ENCODE measurements at regions not wholly inside any gene's neighbourhood (a gene's known extent, or its start where the extent isn't known, plus 50 kb on each side); places are given as distances from the start of the nearest gene placed in this dataset.

DNA sequence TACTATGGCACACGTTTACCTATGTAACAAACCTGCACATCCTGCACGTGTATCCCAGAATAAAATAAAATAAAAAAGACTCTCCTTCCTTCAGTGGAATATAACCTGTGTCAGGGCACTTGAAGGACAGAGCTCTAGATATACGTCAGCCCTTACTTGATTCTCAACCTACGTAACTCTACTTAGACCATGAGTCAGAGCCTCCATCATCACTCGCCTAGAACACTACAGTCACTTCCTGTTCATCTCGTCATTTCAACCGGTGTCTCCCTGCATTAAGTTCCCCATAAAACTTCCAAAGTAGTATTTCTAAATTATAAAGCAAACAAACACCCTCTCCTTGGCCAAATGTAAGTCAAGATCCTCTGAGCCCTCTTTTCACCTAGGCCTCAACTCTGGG, 243.5 kb upstream of the CCNG1 start:
- TF ChIP-seq, protein P1, sequence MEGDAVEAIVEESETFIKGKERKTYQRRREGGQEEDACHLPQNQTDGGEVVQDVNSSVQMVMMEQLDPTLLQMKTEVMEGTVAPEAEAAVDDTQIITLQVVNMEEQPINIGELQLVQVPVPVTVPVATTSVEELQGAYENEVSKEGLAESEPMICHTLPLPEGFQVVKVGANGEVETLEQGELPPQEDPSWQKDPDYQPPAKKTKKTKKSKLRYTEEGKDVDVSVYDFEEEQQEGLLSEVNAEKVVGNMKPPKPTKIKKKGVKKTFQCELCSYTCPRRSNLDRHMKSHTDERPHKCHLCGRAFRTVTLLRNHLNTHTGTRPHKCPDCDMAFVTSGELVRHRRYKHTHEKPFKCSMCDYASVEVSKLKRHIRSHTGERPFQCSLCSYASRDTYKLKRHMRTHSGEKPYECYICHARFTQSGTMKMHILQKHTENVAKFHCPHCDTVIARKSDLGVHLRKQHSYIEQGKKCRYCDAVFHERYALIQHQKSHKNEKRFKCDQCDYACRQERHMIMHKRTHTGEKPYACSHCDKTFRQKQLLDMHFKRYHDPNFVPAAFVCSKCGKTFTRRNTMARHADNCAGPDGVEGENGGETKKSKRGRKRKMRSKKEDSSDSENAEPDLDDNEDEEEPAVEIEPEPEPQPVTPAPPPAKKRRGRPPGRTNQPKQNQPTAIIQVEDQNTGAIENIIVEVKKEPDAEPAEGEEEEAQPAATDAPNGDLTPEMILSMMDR (IDR thresholded peaks at IDR 0.05; ENCODE audit: borderline replicate concordance, control extremely low read depth, extremely low read depth, insufficient read depth, missing control alignments), result no peak
- in situ Hi-C loops (cut with MboI; ENCODE audit: low sequenced_read_pairs, unreplicated experiment), result no loop called here
- DNase-seq (ENCODE audit: low spot score), result no peak

DNA sequence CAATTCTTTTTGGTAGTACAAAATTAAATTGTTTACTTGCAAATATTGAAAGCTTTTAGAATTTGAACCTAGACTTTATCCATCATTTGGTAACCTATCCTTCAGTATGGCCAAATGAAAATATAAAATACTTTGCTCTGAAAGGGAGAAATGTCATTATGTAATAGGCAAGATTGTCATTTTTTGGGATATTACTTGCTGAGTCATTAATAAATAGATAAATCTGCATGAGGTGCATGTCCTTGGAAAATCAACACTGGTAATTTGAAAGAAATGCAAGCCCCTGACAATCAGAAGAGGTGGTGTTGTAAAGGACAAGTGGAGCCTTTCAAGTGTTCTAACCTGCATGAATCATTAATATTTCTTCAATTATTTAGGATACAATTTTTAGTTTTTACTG, 231.8 kb upstream of the CCNG1 start:
- TF ChIP-seq, protein P1 (IDR thresholded peaks at IDR 0.05; ENCODE audit: borderline replicate concordance, control extremely low read depth, extremely low read depth, insufficient read depth, missing control alignments), result no peak
- DNase-seq (ENCODE audit: low spot score), result no peak
- in situ Hi-C loops (cut with MboI; ENCODE audit: low sequenced_read_pairs, unreplicated experiment), result no loop called here

DNA sequence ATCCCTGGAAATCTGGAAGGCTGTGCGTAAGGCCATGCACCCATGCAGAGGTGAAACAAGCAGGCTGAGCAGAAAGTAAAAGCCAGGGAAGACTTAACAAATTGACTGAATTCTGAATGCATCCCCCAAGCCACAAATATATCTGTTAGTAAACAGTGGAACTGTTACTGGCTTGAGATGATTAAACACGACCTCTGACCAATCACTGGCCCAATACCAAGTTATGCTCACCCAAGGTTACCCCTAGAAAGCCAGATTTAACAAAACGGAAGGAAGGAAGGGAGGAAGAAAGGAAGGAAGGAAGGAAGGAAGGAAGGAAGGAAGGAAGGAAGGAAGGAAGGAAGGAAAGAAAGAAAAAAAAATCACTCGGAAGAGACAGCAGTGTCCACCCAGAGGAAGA, 215.8 kb upstream of the CCNG1 start:
- DNase-seq (ENCODE audit: low spot score), result no peak
- in situ Hi-C loops (cut with MboI; ENCODE audit: low sequenced_read_pairs, unreplicated experiment), result no loop called here
- TF ChIP-seq, protein P1 (IDR thresholded peaks at IDR 0.05; ENCODE audit: borderline replicate concordance, control extremely low read depth, extremely low read depth, insufficient read depth, missing control alignments), result no peak

DNA sequence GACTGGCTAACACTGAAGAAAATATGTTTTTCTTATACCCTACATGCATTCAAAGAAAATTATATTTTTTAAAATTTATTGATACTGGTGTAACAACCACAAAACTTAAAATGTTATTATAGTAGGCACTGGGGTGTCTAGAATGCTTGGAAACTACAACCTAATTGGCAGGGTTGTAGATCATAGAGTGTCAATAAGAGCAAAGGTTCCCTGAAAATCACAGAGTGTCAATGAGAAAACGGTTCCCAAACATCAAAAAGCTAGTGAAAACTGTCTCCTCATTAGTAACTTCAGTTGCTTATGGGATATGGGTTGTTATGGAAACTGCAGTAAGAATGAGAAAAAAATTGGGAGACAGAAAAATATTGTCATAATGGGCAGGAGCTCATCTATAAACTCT, 214.4 kb upstream of the CCNG1 start:
- DNase-seq (ENCODE audit: low spot score), result no peak
- in situ Hi-C loops (cut with MboI; ENCODE audit: low sequenced_read_pairs, unreplicated experiment), result no loop called here
- TF ChIP-seq, protein P1 (IDR thresholded peaks at IDR 0.05; ENCODE audit: borderline replicate concordance, control extremely low read depth, extremely low read depth, insufficient read depth, missing control alignments), result no peak

DNA sequence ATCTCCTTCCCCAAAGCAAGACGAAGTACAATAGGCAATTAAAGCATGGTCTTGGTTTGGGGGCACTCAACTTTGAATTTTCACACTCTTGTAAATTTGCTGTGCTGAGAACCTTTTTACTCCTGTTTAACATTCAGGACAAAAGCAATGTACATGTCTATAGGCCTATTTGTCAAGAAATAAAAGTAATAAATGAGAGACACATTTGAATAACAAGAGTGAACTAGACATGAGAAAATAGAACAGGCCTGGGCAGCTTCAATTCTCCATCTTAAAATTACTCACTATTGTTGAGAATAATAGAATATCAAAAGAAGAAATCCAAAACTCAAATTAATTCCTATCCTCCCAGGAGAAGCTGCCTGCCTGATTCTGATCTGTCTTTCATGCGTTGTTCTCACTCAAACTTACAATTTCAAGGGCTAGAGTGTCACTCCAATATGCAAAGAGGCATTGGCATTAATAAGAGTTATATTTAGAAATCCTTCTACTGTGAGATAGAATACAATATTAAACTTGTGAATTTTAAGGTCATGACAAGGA, 192.9 kb upstream of the CCNG1 start:
- DNase-seq (ENCODE audit: low spot score), result no peak
- in situ Hi-C loops (cut with MboI; ENCODE audit: low sequenced_read_pairs, unreplicated experiment), result no loop called here

DNA sequence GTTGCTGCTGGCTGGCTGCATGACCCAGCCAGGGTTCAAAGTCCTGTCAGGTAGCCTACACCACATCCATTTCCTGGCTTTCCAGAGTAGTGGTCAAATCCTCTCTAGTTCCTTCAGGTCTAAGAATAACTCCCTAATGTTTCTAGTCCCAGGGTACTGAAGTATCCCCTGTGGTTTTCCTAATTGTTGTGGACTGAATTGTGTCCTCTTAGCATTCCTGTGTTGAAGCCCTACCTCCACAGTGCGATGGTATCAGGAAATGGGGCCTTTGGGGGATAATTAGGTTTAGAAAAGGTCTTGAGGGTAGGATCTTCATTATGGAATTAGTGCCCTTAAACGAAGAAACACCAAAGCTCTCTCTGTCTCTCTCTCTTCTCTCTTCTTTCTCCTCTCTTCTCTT, 191.8 kb upstream of the CCNG1 start:
- in situ Hi-C loops (cut with MboI; ENCODE audit: low sequenced_read_pairs, unreplicated experiment), result no loop called here
- TF ChIP-seq, protein P1 (IDR thresholded peaks at IDR 0.05; ENCODE audit: borderline replicate concordance, control extremely low read depth, extremely low read depth, insufficient read depth, missing control alignments), result no peak
- no peak for DNase-seq (ENCODE audit: low spot score)

More for the DNA sequence above, 192.9 kb upstream of the CCNG1 start:
- TF ChIP-seq, protein P1 (IDR thresholded peaks at IDR 0.05; ENCODE audit: borderline replicate concordance, control extremely low read depth, extremely low read depth, insufficient read depth, missing control alignments), result no peak

DNA sequence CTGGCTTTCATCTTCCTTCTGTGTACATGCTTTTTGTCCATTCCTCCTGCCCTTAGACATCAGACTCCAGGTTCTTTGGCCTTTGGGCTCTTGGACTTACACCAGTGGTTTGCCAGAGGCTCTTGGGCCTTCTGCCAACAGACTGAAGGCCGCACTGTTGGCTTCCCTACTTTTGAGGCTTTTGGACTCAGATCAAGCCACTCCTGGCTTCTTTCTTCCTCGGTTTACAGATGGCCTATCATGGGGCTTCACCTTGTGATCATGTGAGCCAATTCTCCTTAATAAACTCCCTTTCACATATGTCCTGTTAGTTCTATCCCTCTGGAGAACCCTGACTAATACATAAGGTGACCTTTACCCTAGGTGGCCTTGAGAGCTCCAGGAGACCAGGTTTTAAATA, 189.1 kb upstream of the CCNG1 start:
- no peak for DNase-seq (ENCODE audit: low spot score)
- in situ Hi-C loops (cut with MboI; ENCODE audit: low sequenced_read_pairs, unreplicated experiment), result no loop called here
- TF ChIP-seq, protein P1 (IDR thresholded peaks at IDR 0.05; ENCODE audit: borderline replicate concordance, control extremely low read depth, extremely low read depth, insufficient read depth, missing control alignments), result no peak
